ENCODE measurements at regions not wholly inside any gene's neighbourhood (a gene's known extent, or its start where the extent isn't known, plus 50 kb on each side); places are given as distances from the start of the nearest gene placed in this dataset.

DNA sequence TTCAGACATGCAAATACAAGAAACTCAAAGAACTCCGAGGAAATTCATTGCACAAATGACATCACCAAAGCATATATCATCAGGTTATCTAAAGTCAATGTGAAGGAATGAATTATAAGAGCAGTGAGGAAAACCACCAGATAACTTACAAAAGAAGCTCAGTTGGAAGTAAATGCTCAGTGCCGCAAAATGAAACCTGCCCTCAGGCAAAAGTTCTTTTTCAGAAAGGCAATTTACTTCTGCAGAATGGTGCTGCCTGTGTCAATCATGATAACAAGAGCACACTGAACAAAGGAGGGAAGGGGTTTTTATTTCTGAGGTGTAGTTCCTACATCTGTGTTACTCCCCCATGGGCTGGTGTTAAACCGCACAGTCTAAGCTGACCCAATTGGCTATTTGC lies 550.6 kb upstream of the SEMA3D start:
- Histone ChIP-seq H3K4me2 (ENCODE audit: low read length) (no peak overlapping the region), H3K36me3 (ENCODE audit: insufficient read depth, low read length) (no peaks in the 10 kb centered on the region), H3K27ac (ENCODE audit: low read depth, low read length, poor library complexity, severe bottlenecking) (no peak overlapping the region), H3F3A (ENCODE audit: insufficient read depth, low read length) (no peaks in the 10 kb centered on the region), H3K9me2 (ENCODE audit: low read depth, low read length) (no peaks in the 10 kb centered on the region), H4K20me1 (ENCODE audit: insufficient read depth, low read length) (no peaks in the 10 kb centered on the region), H3K4me1 (ENCODE audit: insufficient read depth, low read length, severe bottlenecking) (no peaks in the 10 kb centered on the region), H3K9me3 (ENCODE audit: low read length) (no peaks in the 10 kb centered on the region), H3K9ac (ENCODE audit: low read length) (no peak overlapping the region), H3K4me3 (ENCODE audit: low read depth, low read length, poor library complexity, severe bottlenecking) (no peak overlapping the region), H2AFZ (ENCODE audit: low read length) (no peak overlapping the region), H3K79me2 (ENCODE audit: insufficient read depth, low read length) (no peaks in the 10 kb centered on the region), H3K27me3 (ENCODE audit: insufficient read depth, low read length) (no peaks in the 10 kb centered on the region)
- TF ChIP-seq CTCF (IDR thresholded peaks at IDR 0.05; ENCODE audit: low read length) = no peak
- no peak for TF ChIP-seq EZH2 (IDR thresholded peaks at IDR 0.05; ENCODE audit: borderline replicate concordance, low read length)

DNA sequence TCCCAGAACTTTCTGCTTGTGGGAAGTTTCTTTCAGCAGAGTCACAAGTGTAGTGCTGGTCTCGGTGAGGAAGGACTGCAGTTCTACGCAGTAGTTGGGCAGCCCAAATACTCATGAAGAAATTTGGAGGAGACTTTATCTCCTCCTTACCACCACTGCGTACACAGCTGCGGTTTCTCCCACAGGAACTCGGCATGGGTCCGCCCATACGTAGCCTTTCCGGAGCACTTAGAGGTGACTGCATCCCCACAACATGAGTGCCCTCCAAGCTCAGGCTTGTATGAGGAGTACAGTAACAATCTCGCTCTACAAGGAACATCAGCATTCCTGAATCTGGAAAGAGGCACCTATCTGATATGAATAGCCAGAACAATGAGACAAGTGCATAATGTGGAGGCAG lies 549.2 kb upstream of the SEMA3D start:
- H2AFZ ChIP-seq (ENCODE audit: low read length) = no peak overlapping the region
- no peak overlapping the region for H3K4me3 ChIP-seq (ENCODE audit: low read depth, low read length, poor library complexity, severe bottlenecking)
- H3K79me2 ChIP-seq (ENCODE audit: insufficient read depth, low read length) = no peaks in the 10 kb centered on the region
- no peak overlapping the region for H3K9ac ChIP-seq (ENCODE audit: low read length)
- no peaks in the 10 kb centered on the region for H4K20me1 ChIP-seq (ENCODE audit: insufficient read depth, low read length)
- no peak overlapping the region for H3K27ac ChIP-seq (ENCODE audit: low read depth, low read length, poor library complexity, severe bottlenecking)
- H3K27me3 ChIP-seq (ENCODE audit: insufficient read depth, low read length) = no peaks in the 10 kb centered on the region
- no peaks in the 10 kb centered on the region for H3F3A ChIP-seq (ENCODE audit: insufficient read depth, low read length)
- no peaks in the 10 kb centered on the region for H3K4me1 ChIP-seq (ENCODE audit: insufficient read depth, low read length, severe bottlenecking)
- TF ChIP-seq EZH2 (IDR thresholded peaks at IDR 0.05; ENCODE audit: borderline replicate concordance, low read length) = no peak
- TF ChIP-seq CTCF (IDR thresholded peaks at IDR 0.05; ENCODE audit: low read length) = no peak
- no peaks in the 10 kb centered on the region for H3K36me3 ChIP-seq (ENCODE audit: insufficient read depth, low read length)
- no peaks in the 10 kb centered on the region for H3K9me2 ChIP-seq (ENCODE audit: low read depth, low read length)
- H3K4me2 ChIP-seq (ENCODE audit: low read length) = no peak overlapping the region
- H3K9me3 ChIP-seq (ENCODE audit: low read length) = no peaks in the 10 kb centered on the region

- Histone ChIP-seq H3K27ac (ENCODE audit: low read depth, low read length, poor library complexity, severe bottlenecking) (no peak overlapping the region), H3K4me3 (ENCODE audit: low read depth, low read length, poor library complexity, severe bottlenecking) (no peak overlapping the region), H2AFZ (ENCODE audit: low read length) (no peak overlapping the region), H3K36me3 (ENCODE audit: insufficient read depth, low read length) (no peaks in the 10 kb centered on the region), H3K4me1 (ENCODE audit: insufficient read depth, low read length, severe bottlenecking) (no peaks in the 10 kb centered on the region), H4K20me1 (ENCODE audit: insufficient read depth, low read length) (no peaks in the 10 kb centered on the region), H3K79me2 (ENCODE audit: insufficient read depth, low read length) (no peaks in the 10 kb centered on the region), H3K9me3 (ENCODE audit: low read length) (no peaks in the 10 kb centered on the region), H3K9me2 (ENCODE audit: low read depth, low read length) (no peaks in the 10 kb centered on the region), H3K4me2 (ENCODE audit: low read length) (no peak overlapping the region), H3K9ac (ENCODE audit: low read length) (no peak overlapping the region), H3F3A (ENCODE audit: insufficient read depth, low read length) (no peaks in the 10 kb centered on the region), H3K27me3 (ENCODE audit: insufficient read depth, low read length) (no peaks in the 10 kb centered on the region)
- no peak for TF ChIP-seq CTCF (IDR thresholded peaks at IDR 0.05; ENCODE audit: low read length)
- TF ChIP-seq EZH2 (IDR thresholded peaks at IDR 0.05; ENCODE audit: borderline replicate concordance, low read length) = no peak
Measured at GRCh38 chr7:85734823-85735222, 548.0 kb upstream of the SEMA3D start.

All from OCI-LY1 (cell line).